MCF 10A (cell line): ENCODE measurements at regions not wholly inside any gene's neighbourhood (a gene's known extent, or its start where the extent isn't known, plus 50 kb on each side); places are given as distances from the start of the nearest gene placed in this dataset.

Experiments
- BruUV-seq: library from RNA; stranded (reverse); fragments of 400-500 nt; replicated peaks from 2 replicates; lab custom pipeline; 2021; lab: Mats Ljungman, UMichigan
- CTCF ChIA-PET: fragments of 300-600 bp; sonication (Branson Sonifier 250); formaldehyde crosslinking; extraction: SDS; loops from one replicate; lab custom pipeline; 2021; ENCODE audit warnings: antibody characterized with exemption, inconsistent platforms; lab: Yijun Ruan, JAX
- POLR2A ChIA-PET: fragments of 300-600, 350-650 bp; sonication (Branson Sonifier 250); formaldehyde crosslinking; extraction: SDS; loops from one replicate; lab custom pipeline; 2020; ENCODE audit warnings: antibody characterized with exemption, inconsistent platforms; lab: Yijun Ruan, JAX
- DNase-seq: peaks from one replicate; pipeline ENCODE4 v3.0.0-alpha.2; 2018; ENCODE audit not compliant: unreplicated experiment
- H3K27ac Mint-ChIP-seq: one replicate; pipeline ENCODE4 v1.8.0; 2022; ENCODE audit warnings: mild to moderate bottlenecking, low read depth, mixed read lengths; ENCODE audit not compliant: unreplicated experiment
- H3K27me3 Mint-ChIP-seq: one replicate; pipeline ENCODE4 v1.8.0; 2022; ENCODE audit warnings: mixed read lengths; ENCODE audit not compliant: insufficient read depth, unreplicated experiment
- H3K36me3 Mint-ChIP-seq: one replicate; pipeline ENCODE4 v1.8.0; 2022; ENCODE audit warnings: mild to moderate bottlenecking, moderate library complexity, mixed read lengths; ENCODE audit not compliant: insufficient read depth, unreplicated experiment
- H3K4me1 Mint-ChIP-seq: one replicate; pipeline ENCODE4 v1.8.0; 2022; ENCODE audit warnings: mixed read lengths; ENCODE audit not compliant: insufficient read depth, unreplicated experiment
- H3K4me3 Mint-ChIP-seq: one replicate; pipeline ENCODE4 v1.8.0; 2022; ENCODE audit warnings: mild to moderate bottlenecking, moderate library complexity, mixed read lengths; ENCODE audit not compliant: unreplicated experiment
- H3K9me3 Mint-ChIP-seq: one replicate; pipeline ENCODE4 v1.8.0; 2022; ENCODE audit warnings: mixed read lengths; ENCODE audit not compliant: unreplicated experiment
- intact Hi-C: fragments of 100-400 bp; cut with micrococcal nuclease; formaldehyde crosslinking; loops from 2 replicates; pipeline ENCODE4 v1.14.1; 2022
- TF ChIP-seq, protein P1 (sequence below): fragments of 200-600 bp; IDR thresholded peaks from one replicate; pipeline ENCODE4 v1.8.0; 2022; ENCODE audit warnings: antibody characterized with exemption, mild to moderate bottlenecking; ENCODE audit not compliant: unreplicated experiment

DNA sequence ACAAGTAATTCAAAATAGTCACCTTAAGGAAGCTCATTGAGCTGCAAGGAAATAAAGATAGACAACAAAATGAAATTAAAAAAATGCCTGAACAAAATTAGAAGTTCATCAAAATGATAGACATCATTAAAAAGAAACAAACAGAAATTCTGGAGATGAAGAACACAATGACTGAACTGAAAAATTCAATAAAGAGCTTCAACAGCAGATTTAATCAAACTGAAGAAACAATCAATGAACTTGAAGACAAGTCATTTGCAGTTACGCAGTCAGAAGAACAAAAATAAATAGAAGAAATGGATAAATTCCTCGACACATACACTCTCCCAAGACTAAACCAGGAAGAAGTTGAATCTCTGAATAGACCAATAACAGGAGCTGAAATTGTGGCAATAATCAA, 390.0 kb upstream of the SPAG17 start:
- no peak for DNase-seq
- ChIA-PET CTCF (interaction anchor here (0.7 to 0.8 kb wide), 2 partner anchors 10 to 83 kb away, joined by 3 read pairs; no protein-coding TSS in a partner anchor), POLR2A (no interaction called here)
- Mint-ChIP-seq H3K4me3 (no peak overlapping the region), H3K4me1 (no peaks in the 10 kb centered on the region), H3K9me3 (peaks cover 14% of the 10 kb centered on the region), H3K27ac (no peak overlapping the region), H3K36me3 (peaks cover 6% of the 10 kb centered on the region), H3K27me3 (no peaks in the 10 kb centered on the region)
- intact Hi-C loops: no loop called here
- TF ChIP-seq, protein P1, sequence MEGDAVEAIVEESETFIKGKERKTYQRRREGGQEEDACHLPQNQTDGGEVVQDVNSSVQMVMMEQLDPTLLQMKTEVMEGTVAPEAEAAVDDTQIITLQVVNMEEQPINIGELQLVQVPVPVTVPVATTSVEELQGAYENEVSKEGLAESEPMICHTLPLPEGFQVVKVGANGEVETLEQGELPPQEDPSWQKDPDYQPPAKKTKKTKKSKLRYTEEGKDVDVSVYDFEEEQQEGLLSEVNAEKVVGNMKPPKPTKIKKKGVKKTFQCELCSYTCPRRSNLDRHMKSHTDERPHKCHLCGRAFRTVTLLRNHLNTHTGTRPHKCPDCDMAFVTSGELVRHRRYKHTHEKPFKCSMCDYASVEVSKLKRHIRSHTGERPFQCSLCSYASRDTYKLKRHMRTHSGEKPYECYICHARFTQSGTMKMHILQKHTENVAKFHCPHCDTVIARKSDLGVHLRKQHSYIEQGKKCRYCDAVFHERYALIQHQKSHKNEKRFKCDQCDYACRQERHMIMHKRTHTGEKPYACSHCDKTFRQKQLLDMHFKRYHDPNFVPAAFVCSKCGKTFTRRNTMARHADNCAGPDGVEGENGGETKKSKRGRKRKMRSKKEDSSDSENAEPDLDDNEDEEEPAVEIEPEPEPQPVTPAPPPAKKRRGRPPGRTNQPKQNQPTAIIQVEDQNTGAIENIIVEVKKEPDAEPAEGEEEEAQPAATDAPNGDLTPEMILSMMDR: no peak
- no TSS peak for BruUV-seq

DNA sequence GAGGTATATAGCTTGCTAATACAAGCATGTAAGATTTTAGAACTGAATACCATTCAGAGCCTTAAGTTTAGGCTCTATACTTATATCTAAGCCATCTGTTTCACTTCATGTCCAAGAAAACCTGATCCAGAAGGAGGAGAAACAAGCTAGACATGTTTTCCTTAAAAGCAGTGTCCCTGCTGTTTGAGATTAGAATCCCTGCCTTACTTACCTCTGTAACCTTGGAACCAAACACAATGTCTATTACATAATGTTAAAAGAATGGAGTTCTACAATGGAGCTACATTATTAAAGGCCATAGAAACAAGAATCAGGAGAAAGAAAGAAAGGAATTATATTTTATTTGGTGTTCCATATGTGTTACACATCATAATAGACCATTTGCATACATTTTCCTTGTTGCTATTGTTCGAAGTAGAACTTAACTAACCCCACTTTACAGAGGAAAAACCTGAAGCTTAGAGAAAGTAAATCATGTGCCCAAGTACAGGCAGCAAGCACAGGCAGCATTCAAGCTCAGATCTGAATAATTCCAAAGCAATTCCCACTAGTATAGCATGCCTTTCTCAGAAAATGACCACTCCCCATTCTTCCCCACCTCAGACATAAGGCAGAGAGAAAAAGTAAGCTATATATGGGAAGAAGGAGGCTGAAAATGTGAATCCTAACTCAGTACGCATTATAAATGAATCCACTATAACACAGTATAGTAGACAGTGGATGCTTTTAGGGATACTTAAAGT, 380.1 kb upstream of the SPAG17 start:
- TF ChIP-seq, protein P1: no peak
- Mint-ChIP-seq H3K9me3 (no peaks in the 10 kb centered on the region), H3K4me3 (no peak overlapping the region), H3K4me1 (no peaks in the 10 kb centered on the region), H3K27me3 (no peaks in the 10 kb centered on the region), H3K27ac (no peak overlapping the region), H3K36me3 (no peaks in the 10 kb centered on the region)
- BruUV-seq: no TSS peak
- CTCF ChIA-PET: interaction anchor here (0.6 to 1.2 kb wide), 4 partner anchors 10 to 732 kb away, joined by 3 to 4 read pairs (median 3); no protein-coding TSS in a partner anchor
- intact Hi-C loops: no loop called here
- POLR2A ChIA-PET: no interaction called here
- DNase-seq: no peak

DNA sequence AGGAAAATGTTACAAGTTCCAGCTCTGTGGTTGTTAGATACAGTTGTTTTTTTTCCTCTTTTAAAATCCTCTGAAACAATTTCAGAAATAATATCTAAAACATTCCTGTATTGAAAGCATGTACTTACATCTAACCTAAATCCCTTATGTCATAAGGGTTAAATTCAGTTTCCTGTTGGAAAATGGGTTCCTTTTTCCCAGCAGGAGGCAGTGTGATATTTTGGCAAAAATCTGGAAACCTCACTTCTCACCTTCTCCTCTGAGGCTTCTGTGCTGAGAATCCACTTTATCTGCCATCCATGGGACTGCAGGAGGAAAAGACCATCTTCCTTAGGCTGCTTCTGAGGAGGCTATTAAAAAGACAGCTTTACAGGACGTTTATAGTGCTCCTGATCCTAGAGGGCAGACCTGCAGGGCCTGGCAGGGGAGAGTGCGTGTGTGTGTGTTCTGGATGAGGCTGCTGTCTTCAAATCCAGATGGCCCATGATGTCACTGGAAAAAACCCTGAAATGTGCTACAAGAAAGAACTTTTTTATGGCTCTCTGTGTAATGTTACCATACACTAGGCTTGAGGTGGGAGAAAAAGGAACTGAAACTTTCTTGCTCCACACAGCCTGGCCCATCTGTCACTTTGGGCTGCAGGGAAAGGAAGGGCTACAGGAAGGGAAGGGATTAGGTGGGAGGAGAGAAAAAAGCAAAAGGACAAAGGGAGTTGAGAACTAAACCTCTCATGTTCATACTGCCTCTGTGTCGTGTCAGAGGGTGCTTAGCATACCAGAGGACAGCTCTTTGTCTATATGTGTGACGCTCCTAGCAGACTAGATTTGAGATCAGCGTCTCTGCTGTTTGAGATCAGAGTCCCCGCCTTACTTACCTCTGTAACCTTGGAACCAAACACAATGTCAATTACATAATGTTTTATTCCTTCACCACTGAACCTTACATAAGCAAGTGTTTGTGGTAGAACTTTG, 379.2 kb upstream of the SPAG17 start:
- DNase-seq: no peak
- Mint-ChIP-seq H3K36me3 (no peaks in the 10 kb centered on the region), H3K9me3 (no peaks in the 10 kb centered on the region), H3K27me3 (no peaks in the 10 kb centered on the region), H3K4me1 (no peaks in the 10 kb centered on the region), H3K27ac (no peak overlapping the region), H3K4me3 (no peak overlapping the region)
- TF ChIP-seq, protein P1: no peak
- CTCF ChIA-PET: interaction anchor here (0.6 to 1.2 kb wide), 4 partner anchors 11 to 444 kb away, joined by 3 to 4 read pairs (median 4); no protein-coding TSS in a partner anchor
- BruUV-seq: no TSS peak
- intact Hi-C loops: no loop called here
- POLR2A ChIA-PET: no interaction called here

DNA sequence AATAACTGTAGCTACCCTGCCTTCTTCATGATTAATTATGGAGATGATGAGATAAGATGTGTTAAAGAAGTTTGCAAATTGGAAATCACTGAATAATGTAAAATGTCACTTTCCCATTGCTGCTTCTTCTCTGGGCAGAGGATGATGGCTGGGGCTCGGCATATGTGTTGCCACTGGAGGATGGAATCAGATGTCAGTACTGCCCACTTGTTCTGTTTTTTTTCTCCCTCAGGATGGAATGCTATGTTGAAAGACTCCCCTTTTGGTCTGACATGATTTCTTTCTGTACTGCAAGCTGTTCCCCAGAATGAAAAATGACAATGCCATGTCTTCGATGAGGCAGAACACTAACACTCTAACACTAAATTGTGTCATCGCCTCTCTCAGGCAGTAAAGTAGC, 373.9 kb upstream of the SPAG17 start:
- H3K4me1 Mint-ChIP-seq: no peaks in the 10 kb centered on the region
- DNase-seq: no peak
- no peaks in the 10 kb centered on the region for H3K9me3 Mint-ChIP-seq
- no peaks in the 10 kb centered on the region for H3K36me3 Mint-ChIP-seq
- BruUV-seq: no TSS peak
- CTCF ChIA-PET: interaction anchor here (0.6 kb wide), 2 partner anchors 313 to 663 kb away, joined by 3 read pairs; no protein-coding TSS in a partner anchor
- no peak overlapping the region for H3K4me3 Mint-ChIP-seq
- H3K27ac Mint-ChIP-seq: no peak overlapping the region
- intact Hi-C loops: no loop called here
- H3K27me3 Mint-ChIP-seq: no peaks in the 10 kb centered on the region
- POLR2A ChIA-PET: no interaction called here
- TF ChIP-seq, protein P1: no peak
